SU-DHL-6 (cell line): ENCODE measurements at regions not wholly inside any gene's neighbourhood (a gene's known extent, or its start where the extent isn't known, plus 50 kb on each side); places are given as distances from the start of the nearest gene placed in this dataset.

Experiments used
- H2AFZ ChIP-seq: fragments of 200-600 bp; sonication (generic); 2 replicates; pipeline ENCODE4 v1.6.1; 2014; ENCODE audit warnings: low read depth, mild to moderate bottlenecking, moderate library complexity, mixed read lengths, antibody characterized with exemption, low read length; ENCODE audit not compliant: severe bottlenecking
- H3F3A ChIP-seq: fragments of 200-600 bp; shearing (Covaris generic); 2 replicates; pipeline ENCODE4 v1.6.0; 2016; ENCODE audit warnings: antibody characterized with exemption, mild to moderate bottlenecking; ENCODE audit not compliant: insufficient read depth
- H3K27ac ChIP-seq: fragments of 200-600 bp; sonication (generic); 2 replicates; pipeline ENCODE4 v1.5.1; 2016; ENCODE audit warnings: low read depth, mild to moderate bottlenecking, low read length, moderate library complexity, mixed read lengths
- H3K27me3 ChIP-seq: fragments of 200-600 bp; sonication (generic), shearing (Covaris generic); 2 replicates; pipeline ENCODE4 v1.6.0; 2014; ENCODE audit warnings: mild to moderate bottlenecking, low read length
- H3K36me3 ChIP-seq: fragments of 200-600 bp; sonication (generic); 2 replicates; pipeline ENCODE4 v1.6.1; 2014; ENCODE audit warnings: mild to moderate bottlenecking, low read length, mixed read lengths
- H3K4me2 ChIP-seq: fragments of 300-600, 200-600 bp; shearing (Covaris generic), sonication (generic); 2 replicates; pipeline ENCODE4 v1.6.0; 2014; ENCODE audit warnings: low read length, low read depth, mild to moderate bottlenecking; ENCODE audit not compliant: poor library complexity, severe bottlenecking
- H3K4me3 ChIP-seq: fragments of 200-600 bp; sonication (generic); 2 replicates; pipeline ENCODE4 v1.5.1; 2014; ENCODE audit warnings: antibody characterized with exemption, low read length, mild to moderate bottlenecking, mixed read lengths; ENCODE audit not compliant: insufficient read depth, poor library complexity, severe bottlenecking
- H3K79me2 ChIP-seq: fragments of 200-600 bp; sonication (generic); 2 replicates; pipeline ENCODE4 v1.6.1; 2014; ENCODE audit warnings: mild to moderate bottlenecking, low read length, moderate library complexity; ENCODE audit not compliant: insufficient read depth
- H3K9ac ChIP-seq: fragments of 200-600 bp; sonication (generic); 2 replicates; pipeline ENCODE4 v1.7.0; 2014; ENCODE audit warnings: mild to moderate bottlenecking, low read length
- H3K9me2 ChIP-seq: fragments of 200-600 bp; sonication (generic); replicated peaks from 2 replicates; pipeline ENCODE4 v1.6.1; 2014; ENCODE audit warnings: low read length; ENCODE audit not compliant: insufficient read depth
- H3K9me3 ChIP-seq: fragments of 200-600 bp; sonication (generic); 2 replicates; pipeline ENCODE4 v1.6.1; 2014; ENCODE audit warnings: low read length, mixed read lengths; ENCODE audit not compliant: insufficient read depth
- H4K20me1 ChIP-seq: fragments of 200-600 bp; sonication (generic); 2 replicates; pipeline ENCODE4 v1.6.1; 2014; ENCODE audit warnings: low read depth, mild to moderate bottlenecking, antibody characterized with exemption, low read length, moderate library complexity, mixed read lengths
- EZH2phosphoT487 ChIP-seq: fragments of 200-600 bp; sonication (generic), shearing (Covaris generic); conservative IDR thresholded peaks from 2 replicates; pipeline ENCODE4 v1.6.1; 2018; ENCODE audit warnings: mild to moderate bottlenecking, antibody characterized with exemption, low read length, moderate library complexity, mixed read lengths
- TF ChIP-seq, protein P1 (sequence below): fragments of 200-600 bp; sonication (generic); IDR thresholded peaks from one replicate; pipeline ENCODE4 v1.5.1; 2017; ENCODE audit warnings: antibody characterized with exemption, mild to moderate bottlenecking, low read length, moderate library complexity; ENCODE audit not compliant: insufficient read depth, poor library complexity, severe bottlenecking

DNA sequence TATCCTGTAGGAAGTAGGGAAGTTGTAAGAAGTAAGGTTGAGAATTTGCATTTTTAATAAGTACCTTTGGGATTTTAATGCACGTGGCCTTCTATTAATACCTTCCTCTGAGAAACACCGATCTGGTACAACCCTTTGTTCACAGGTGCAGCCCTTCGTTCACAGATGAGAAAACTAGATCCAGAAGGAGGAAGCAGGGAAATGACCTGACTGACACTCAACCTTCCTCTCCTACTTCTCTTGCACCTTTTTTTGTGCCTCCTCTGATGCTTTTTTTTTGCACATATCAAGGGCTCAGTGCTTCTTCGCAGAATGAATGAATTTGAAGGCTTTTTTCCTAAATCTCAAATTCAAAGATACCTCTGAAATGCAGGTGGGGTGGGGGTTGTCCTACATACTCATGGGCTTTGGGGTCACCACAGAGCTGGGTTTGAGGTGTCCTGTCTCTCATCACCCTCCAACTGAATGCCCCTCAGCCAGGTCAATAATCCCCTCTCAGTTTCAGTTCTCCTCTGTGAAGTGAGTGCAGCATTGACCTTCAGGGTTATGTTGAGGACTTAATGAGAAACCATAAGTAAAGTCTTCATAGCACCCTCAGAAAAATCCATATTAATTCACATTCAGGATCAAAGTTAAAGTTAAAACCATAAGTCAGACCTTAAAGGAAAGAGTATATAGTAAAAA, 161.5 kb upstream of the CTNNB1 start:
- H3K4me3 ChIP-seq: no peak overlapping the region
- TF ChIP-seq, protein P1, sequence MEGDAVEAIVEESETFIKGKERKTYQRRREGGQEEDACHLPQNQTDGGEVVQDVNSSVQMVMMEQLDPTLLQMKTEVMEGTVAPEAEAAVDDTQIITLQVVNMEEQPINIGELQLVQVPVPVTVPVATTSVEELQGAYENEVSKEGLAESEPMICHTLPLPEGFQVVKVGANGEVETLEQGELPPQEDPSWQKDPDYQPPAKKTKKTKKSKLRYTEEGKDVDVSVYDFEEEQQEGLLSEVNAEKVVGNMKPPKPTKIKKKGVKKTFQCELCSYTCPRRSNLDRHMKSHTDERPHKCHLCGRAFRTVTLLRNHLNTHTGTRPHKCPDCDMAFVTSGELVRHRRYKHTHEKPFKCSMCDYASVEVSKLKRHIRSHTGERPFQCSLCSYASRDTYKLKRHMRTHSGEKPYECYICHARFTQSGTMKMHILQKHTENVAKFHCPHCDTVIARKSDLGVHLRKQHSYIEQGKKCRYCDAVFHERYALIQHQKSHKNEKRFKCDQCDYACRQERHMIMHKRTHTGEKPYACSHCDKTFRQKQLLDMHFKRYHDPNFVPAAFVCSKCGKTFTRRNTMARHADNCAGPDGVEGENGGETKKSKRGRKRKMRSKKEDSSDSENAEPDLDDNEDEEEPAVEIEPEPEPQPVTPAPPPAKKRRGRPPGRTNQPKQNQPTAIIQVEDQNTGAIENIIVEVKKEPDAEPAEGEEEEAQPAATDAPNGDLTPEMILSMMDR: no peak
- TF ChIP-seq EZH2phosphoT487: no peak
- no peaks in the 10 kb centered on the region for H4K20me1 ChIP-seq
- H3K27me3 ChIP-seq: no peaks in the 10 kb centered on the region
- no peak overlapping the region for H3K9ac ChIP-seq
- H3K9me2 ChIP-seq: no peaks in the 10 kb centered on the region
- H3K79me2 ChIP-seq: no peaks in the 10 kb centered on the region
- H3K4me2 ChIP-seq: no peak overlapping the region
- H3K9me3 ChIP-seq: no peaks in the 10 kb centered on the region
- H2AFZ ChIP-seq: no peak overlapping the region
- H3K36me3 ChIP-seq: no peaks in the 10 kb centered on the region
- H3K27ac ChIP-seq: no peak overlapping the region
- no peaks in the 10 kb centered on the region for H3F3A ChIP-seq

DNA sequence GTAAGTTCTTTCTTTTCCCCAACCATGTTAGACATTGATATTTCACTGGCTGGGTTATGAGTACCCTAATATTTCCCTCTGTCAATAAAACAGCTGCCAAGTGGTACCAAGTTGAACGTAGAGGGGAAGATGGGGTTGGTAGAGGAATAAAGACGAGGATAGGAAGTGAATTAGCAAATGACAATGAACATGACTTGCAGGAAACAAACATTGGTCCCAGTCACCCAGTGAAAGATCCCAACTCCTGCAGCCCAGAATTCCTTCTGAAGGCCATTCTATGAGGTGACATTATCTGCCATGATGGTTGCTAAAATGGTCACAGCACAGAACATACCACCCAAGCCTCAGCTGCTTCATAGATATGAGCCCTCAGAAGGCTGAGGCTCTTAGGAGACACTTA, 159.0 kb upstream of the CTNNB1 start:
- Histone ChIP-seq H3K9me2 (no peaks in the 10 kb centered on the region), H3K27ac (no peak overlapping the region), H3K9ac (no peak overlapping the region), H3K79me2 (no peaks in the 10 kb centered on the region), H3K4me2 (no peak overlapping the region), H3F3A (no peaks in the 10 kb centered on the region), H3K27me3 (no peaks in the 10 kb centered on the region), H3K4me3 (no peak overlapping the region), H3K36me3 (no peaks in the 10 kb centered on the region), H2AFZ (no peak overlapping the region), H3K9me3 (no peaks in the 10 kb centered on the region), H4K20me1 (no peaks in the 10 kb centered on the region)
- TF ChIP-seq, protein P1: no peak
- no peak for TF ChIP-seq EZH2phosphoT487

DNA sequence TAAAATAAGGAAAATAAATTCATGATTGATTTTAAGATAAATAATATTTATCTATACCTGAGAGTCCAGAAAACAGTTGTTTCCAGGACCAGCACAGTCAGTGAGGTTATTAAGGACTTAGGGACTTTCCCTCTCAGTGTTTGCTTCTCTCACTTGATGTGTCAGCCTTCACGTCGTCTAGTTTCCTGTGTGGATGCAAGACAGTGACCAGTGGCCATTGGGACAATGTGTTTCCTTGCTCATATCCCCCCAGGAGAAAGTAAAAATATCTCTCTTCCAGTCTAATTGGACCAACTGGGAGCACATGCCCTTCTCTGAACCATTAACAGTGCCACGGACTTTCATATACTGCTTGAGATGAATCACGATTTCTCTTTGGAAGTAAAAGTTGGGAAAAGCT, 157.8 kb upstream of the CTNNB1 start:
- Histone ChIP-seq H3K9ac (no peak overlapping the region), H3K27me3 (no peaks in the 10 kb centered on the region), H4K20me1 (no peaks in the 10 kb centered on the region), H3K4me2 (no peak overlapping the region), H2AFZ (no peak overlapping the region), H3K4me3 (no peak overlapping the region), H3K27ac (no peak overlapping the region), H3K79me2 (no peaks in the 10 kb centered on the region), H3K36me3 (no peaks in the 10 kb centered on the region), H3K9me3 (no peaks in the 10 kb centered on the region), H3F3A (no peaks in the 10 kb centered on the region), H3K9me2 (no peaks in the 10 kb centered on the region)
- TF ChIP-seq EZH2phosphoT487: no peak
- TF ChIP-seq, protein P1: no peak
